SU-DHL-6 (cell line): ENCODE measurements at regions not wholly inside any gene's neighbourhood (a gene's known extent, or its start where the extent isn't known, plus 50 kb on each side); places are given as distances from the start of the nearest gene placed in this dataset.

ENCODE experiments used
- EZH2phosphoT487 ChIP-seq: fragments of 200-600 bp; sonication (generic), shearing (Covaris generic); conservative IDR thresholded peaks from 2 replicates; pipeline ENCODE4 v1.6.1; 2018; ENCODE audit warnings: mild to moderate bottlenecking, antibody characterized with exemption, low read length, moderate library complexity, mixed read lengths
- TF ChIP-seq, protein P1 (sequence below): fragments of 200-600 bp; sonication (generic); IDR thresholded peaks from one replicate; pipeline ENCODE4 v1.5.1; 2017; ENCODE audit warnings: antibody characterized with exemption, mild to moderate bottlenecking, low read length, moderate library complexity; ENCODE audit not compliant: insufficient read depth, poor library complexity, severe bottlenecking

GRCh38 chr11:15775797-15776196 lies 580.5 kb downstream of the SOX6 start:
- TF ChIP-seq, protein P1, sequence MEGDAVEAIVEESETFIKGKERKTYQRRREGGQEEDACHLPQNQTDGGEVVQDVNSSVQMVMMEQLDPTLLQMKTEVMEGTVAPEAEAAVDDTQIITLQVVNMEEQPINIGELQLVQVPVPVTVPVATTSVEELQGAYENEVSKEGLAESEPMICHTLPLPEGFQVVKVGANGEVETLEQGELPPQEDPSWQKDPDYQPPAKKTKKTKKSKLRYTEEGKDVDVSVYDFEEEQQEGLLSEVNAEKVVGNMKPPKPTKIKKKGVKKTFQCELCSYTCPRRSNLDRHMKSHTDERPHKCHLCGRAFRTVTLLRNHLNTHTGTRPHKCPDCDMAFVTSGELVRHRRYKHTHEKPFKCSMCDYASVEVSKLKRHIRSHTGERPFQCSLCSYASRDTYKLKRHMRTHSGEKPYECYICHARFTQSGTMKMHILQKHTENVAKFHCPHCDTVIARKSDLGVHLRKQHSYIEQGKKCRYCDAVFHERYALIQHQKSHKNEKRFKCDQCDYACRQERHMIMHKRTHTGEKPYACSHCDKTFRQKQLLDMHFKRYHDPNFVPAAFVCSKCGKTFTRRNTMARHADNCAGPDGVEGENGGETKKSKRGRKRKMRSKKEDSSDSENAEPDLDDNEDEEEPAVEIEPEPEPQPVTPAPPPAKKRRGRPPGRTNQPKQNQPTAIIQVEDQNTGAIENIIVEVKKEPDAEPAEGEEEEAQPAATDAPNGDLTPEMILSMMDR: no peak
- TF ChIP-seq EZH2phosphoT487: no peak
